ENCODE measurements at regions not wholly inside any gene's neighbourhood (a gene's known extent, or its start where the extent isn't known, plus 50 kb on each side); places are given as distances from the start of the nearest gene placed in this dataset.

- intact Hi-C loops (cut with micrococcal nuclease; ENCODE audit: unreplicated experiment) (no loop called here), in situ Hi-C loops (cut with HindIII; ENCODE audit: low pct_unique_long_range_greater_than_20kb, low sequenced_read_pairs) (no loop called here)
- no TSS peak for BruUV-seq (replicated peaks)
- ChIA-PET CTCF (no interaction called here), POLR2A (interaction anchor here (0.6 kb wide), 1 partner anchor 429 kb away, joined by 3 read pairs; no protein-coding TSS in a partner anchor)
- no peak overlapping the region for H3K4me3 ChIP-seq (ENCODE audit: low read depth in 2 of 2, low read length in 2 of 2)
- H3K27ac ChIP-seq (ENCODE audit: low read length): no peak overlapping the region
- H3K9me3 ChIP-seq (ENCODE audit: control insufficient read depth, insufficient read depth, low read depth, low read length): no peaks in the 10 kb centered on the region
- TF ChIP-seq TCF7L2 (IDR thresholded peaks at IDR 0.05; ENCODE audit: low read depth, low read length) (no peak), POLR2AphosphoS5 (IDR thresholded peaks at IDR 0.05; ENCODE audit: low read depth, low read length) (no peak), CTCF (IDR thresholded peaks at IDR 0.05) (no peak), SIN3A (IDR thresholded peaks at IDR 0.05; ENCODE audit: borderline replicate concordance, insufficient read depth, low read depth, low read length) (no peak), REST (IDR thresholded peaks at IDR 0.05; ENCODE audit: insufficient read depth in 1 of 2, low read depth in 2 of 2, low read length in 1 of 2) (no peak)
- ATAC-seq (no peak), DNase-seq (ENCODE audit: low read depth, low spot score) (no peak)
- H3K27me3 ChIP-seq (ENCODE audit: control insufficient read depth, insufficient read depth, low read length): no peaks in the 10 kb centered on the region; the same call in 1 of the 2 replicates
- no peaks in the 10 kb centered on the region for H3K36me3 ChIP-seq (ENCODE audit: control insufficient read depth, insufficient read depth, low read length)
- H3K4me1 ChIP-seq (ENCODE audit: control insufficient read depth, insufficient read depth, low read length): no peaks in the 10 kb centered on the region
These were observed 722.9 kb downstream of the BCL11A start for GRCh38 chr2:59830601-59831000.

- ATAC-seq (no peak), DNase-seq (ENCODE audit: low read depth, low spot score) (no peak)
- H3K27me3 ChIP-seq (ENCODE audit: control insufficient read depth, insufficient read depth, low read length): no peaks in the 10 kb centered on the region; the same call in 1 of the 2 replicates
- H3K4me3 ChIP-seq (ENCODE audit: low read depth in 2 of 2, low read length in 2 of 2): no peak overlapping the region
- no peaks in the 10 kb centered on the region for H3K36me3 ChIP-seq (ENCODE audit: control insufficient read depth, insufficient read depth, low read length)
- no TSS peak for BruUV-seq (replicated peaks)
- ChIA-PET CTCF (no interaction called here), POLR2A (no interaction called here)
- in situ Hi-C loops (cut with HindIII; ENCODE audit: low pct_unique_long_range_greater_than_20kb, low sequenced_read_pairs): no loop called here
- TF ChIP-seq REST (IDR thresholded peaks at IDR 0.05; ENCODE audit: insufficient read depth in 1 of 2, low read depth in 2 of 2, low read length in 1 of 2) (no peak), POLR2AphosphoS5 (IDR thresholded peaks at IDR 0.05; ENCODE audit: low read depth, low read length) (no peak), CTCF (IDR thresholded peaks at IDR 0.05) (no peak), SIN3A (IDR thresholded peaks at IDR 0.05; ENCODE audit: borderline replicate concordance, insufficient read depth, low read depth, low read length) (no peak), TCF7L2 (IDR thresholded peaks at IDR 0.05; ENCODE audit: low read depth, low read length) (no peak)
- H3K9me3 ChIP-seq (ENCODE audit: control insufficient read depth, insufficient read depth, low read depth, low read length): no peaks in the 10 kb centered on the region
- intact Hi-C loops (cut with micrococcal nuclease; ENCODE audit: unreplicated experiment): no loop called here
- no peak overlapping the region for H3K27ac ChIP-seq (ENCODE audit: low read length)
- H3K4me1 ChIP-seq (ENCODE audit: control insufficient read depth, insufficient read depth, low read length): no peaks in the 10 kb centered on the region
These were observed 725.8 kb downstream of the BCL11A start for GRCh38 chr2:59827677-59828076.
